ENCODE measurements at regions not wholly inside any gene's neighbourhood (a gene's known extent, or its start where the extent isn't known, plus 50 kb on each side); places are given as distances from the start of the nearest gene placed in this dataset.
"Not testable (repeated sequence)": the region's sequence is repeated elsewhere in the genome, so short reads cannot be mapped to it uniquely, and the experiment has no call there.

DNA sequence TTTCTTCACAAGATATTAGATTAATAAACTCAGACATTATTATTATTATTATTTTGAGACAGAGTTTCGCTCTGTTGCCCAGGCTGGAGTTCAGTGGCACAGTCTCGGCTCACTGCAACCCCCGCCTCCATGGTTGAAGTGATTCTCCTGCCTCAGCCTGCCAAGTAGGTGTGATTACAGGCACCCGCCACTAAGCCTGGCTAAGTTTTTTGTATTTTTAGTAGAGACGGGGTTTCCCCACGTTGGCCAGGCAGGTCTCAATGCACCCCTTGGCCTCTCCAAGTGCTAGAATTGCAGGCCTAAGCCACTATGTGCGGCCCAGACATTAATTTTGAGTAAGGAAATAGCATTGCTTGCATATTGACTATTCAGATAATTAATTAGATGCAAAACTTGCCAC, 554.9 kb upstream of the LRFN5 start:
- DNase-seq: no peak

DNA sequence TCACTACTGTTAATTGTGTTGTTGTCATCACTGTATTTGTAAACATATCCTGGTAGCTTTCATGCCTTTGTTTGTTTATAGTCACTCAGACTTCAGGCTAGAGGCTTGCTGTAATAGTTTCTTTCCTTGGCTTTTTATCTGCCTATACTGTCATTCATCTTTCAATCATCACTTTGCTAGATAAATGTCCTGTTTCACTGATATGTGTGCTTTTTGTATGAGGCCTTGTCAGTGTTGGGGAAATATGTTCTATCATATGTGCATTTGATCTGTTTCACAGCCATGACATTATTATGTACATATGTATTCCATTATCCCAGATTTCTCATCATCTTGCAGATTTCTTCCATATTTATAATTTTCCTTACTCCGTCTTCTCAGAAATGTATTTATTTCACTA, 558.9 kb upstream of the LRFN5 start:
- no peak for DNase-seq

DNA sequence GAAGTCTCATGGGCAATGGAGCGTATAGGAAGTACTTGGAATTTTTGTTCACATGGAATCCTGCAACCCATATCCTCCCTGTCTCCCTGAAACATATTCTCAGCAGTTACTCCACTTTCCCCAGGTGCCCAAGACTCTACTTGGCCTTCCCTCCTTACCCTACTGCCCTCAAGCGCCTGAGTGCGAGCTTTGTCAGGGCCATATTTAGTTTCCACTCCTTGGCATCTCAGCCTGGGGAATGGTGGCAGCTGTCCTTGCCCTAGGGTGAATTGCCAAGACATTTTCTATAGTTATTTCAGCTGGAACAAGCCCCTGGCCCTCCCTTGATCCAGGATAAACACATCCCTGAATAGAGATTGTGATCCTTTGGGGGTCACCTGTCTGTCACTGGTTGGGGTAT, 569.3 kb upstream of the LRFN5 start:
- no peak for DNase-seq

DNA sequence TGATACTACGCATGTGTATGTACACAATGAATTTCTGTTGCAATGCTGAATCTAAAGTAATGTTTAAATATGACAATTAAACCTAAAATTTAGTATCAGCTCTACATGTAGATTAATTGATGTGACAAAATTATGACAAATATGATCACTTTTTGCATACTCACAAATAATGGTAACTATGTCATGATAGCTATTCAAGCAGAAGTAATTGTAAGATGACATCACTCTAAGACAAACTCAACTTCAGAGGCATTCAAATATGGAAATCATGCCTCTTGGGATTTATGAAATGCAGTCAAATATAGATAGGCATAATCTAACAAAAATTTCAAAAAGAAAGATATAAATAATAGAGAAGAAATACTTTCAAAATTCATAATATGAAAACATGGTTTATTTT, 571.7 kb upstream of the LRFN5 start:
- DNase-seq: no peak

DNA sequence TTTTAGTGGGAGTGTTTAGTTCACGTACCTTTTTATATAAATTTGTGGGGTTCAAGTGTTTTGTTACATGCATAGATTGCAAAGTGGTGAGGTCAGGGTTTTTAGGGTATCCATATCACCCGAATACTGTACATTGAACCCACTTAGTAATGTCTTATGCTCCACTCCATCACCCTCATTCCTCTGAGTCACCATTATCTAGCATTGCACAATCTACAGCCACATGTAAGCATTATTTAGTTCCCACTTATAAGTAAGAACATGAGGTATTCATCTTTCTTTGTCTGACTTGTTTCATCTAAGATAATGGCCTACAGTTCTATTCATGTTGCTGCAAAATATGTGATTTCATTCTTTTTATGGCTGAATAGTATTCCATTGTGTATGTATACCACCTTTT, 583.7 kb upstream of the LRFN5 start:
- DNase-seq: no peak

DNA sequence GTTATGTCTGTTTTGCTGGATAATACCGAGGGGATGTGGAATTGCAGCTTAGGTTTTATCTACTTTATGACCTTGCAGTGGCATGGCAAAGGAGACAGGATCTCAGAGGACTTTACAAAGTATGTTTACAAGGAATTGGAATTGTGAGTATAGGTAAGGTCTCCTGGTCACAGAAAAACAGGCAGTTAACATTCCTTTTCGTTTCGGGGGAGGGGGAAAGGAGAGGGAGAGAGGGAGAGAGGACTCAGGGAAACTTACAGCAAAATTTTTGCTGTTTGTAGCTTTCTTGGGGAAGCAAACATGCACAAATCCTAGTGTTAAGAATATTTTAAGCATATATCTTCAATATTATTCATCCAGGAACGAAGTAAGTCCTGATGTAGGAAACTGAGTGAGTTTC, 590.5 kb upstream of the LRFN5 start:
- no peak for DNase-seq

DNA sequence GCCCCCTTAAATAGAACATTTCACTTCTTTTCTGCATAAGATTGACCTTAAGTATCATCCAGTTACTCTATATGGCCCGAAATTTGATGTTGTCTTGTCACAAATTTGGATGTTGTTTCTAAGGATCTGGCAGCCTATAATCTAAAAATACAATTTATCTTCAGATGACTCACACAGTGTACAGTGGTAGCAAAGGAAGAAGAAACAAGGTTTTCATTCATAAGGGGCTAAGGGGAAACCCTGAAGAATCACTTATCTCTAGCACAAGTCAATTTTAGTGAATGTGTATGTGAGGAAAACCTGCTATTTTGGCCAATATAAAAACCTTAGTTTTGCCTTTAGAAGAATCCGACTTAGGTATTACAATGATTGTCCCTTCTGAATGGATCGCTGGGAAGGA, 606.3 kb upstream of the LRFN5 start:
- no peak for DNase-seq

DNA sequence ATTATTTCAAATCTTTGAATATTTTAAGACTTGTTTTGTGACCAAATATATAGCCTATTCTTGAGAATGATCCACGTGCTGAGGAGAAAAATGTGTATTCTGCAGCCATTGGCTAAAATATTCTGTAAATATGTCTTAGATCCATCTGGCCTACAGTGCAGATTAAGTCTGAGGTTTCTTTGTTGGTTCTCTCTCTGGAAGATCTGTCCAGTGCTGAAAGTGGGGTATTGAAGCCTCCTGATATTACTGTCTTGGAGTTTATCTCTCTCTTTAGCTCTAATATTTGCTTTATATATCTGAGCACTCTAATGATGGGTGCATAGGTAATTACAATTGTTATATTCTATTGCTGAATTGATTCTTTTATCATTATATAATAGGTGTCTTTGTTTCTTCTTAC, 617.4 kb upstream of the LRFN5 start:
- DNase-seq: no peak

DNA sequence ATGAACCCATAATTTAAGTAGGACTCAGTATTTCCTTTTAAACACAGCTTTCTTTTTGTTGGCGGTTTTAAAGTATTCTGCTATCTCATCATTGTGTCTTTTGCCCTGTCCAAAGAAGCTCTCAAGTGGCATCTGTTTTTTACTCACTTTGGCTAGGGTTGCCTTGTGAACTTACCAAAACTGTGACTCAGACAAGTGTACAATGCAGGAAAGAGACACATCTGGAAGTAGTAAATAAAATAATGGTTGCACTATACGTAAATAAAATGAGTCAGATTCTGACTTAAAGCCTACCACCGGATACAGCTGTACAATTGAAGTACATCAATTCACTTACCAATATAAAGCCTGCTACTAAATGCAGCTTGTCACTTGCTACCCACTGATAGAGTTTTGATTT, 619.2 kb upstream of the LRFN5 start:
- DNase-seq: no peak

DNA sequence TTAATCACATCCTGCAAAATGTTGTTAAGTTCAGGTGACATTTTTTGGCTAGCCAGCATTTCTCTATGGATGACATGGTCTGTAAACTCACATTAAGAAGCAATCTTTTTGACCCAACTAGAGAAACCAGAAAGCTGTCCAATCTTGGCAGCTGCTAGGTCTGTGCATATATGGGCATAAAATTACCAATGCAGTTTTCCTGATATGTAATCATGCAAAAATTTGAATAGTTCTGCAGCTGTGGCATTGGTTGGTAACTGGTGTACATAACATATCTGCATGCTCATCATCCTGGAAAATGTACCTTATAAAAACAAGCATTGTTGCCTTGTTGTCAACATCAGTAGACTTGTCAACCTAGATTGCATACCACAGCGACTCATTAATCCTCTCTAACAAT, 620.0 kb upstream of the LRFN5 start:
- no peak for DNase-seq

DNA sequence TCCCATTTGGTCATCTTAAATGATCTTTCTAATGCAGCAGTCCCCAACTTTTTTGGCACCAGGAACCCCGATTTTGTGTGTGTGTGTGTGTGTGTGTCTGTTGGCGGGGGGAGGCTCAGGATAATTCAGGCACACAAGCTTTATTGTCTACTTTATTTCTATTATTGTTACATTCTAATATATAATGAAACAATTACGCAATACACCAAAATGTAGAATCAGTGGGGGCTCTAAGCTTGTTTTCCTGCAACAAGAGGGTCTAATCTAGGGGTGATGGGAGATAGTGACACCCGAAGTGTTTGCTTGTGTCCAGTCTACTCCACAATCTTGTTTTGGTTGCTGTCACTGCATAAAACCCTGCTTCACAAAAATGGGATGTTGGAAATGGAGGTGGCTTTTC, 621.1 kb upstream of the LRFN5 start:
- DNase-seq: no peak

DNA sequence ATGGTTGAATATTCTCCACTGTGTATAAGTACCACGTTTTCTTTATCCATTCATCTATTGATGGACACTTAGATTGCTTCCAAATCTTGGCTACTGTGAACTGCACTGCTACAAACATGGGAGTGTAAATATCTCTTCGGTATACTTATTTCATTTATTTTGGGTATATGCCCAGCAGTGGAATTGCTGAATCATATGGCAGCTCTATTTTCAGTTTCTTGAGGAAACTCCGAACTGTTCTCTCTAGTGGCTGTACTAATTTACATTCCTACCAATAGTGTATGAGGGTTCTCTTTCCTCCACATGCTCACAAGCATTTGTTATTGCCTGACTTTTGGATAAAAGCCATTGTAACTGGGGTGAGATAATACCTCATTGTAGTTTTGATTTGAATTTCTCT, 623.1 kb upstream of the LRFN5 start:
- no peak for DNase-seq

DNA sequence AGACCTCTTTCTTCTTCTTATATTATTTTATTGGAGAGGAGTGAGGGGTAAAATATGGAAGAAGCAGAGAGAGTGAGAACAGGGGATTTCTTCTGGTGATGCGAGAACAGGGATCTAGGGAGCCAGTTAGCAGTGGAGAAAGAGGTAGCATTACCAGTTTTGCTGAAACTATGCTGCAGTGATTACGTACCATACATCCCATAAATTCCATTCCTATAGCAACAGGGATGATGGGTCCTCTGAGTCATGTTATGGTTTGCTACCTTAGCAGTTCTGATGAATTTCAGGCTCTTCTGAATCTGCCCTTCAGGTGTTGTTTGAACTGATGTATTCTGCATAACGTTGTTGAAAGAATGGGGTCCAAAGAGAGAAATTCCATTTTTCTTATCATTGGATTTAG, 625.4 kb upstream of the LRFN5 start:
- no peak for DNase-seq

DNA sequence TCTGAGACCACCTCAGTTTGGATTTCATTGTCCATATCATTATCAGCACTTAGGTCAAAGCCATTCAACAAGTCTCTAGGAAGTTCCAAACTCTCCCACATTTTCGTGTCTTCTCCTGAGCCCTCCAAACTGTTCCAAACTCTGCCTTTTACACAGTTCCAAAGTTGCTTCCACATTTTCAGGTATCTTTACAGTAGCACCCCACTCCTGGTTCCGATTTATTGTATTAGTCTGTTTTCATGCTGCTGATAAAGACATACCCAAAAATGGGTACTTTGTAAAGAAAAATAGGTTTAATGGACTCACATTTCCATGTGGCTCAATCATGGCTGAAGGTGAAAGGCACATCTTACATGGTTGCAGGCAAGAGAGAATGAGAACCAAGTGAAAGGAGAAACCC, 646.4 kb upstream of the LRFN5 start:
- DNase-seq: not testable (repeated sequence)

DNA sequence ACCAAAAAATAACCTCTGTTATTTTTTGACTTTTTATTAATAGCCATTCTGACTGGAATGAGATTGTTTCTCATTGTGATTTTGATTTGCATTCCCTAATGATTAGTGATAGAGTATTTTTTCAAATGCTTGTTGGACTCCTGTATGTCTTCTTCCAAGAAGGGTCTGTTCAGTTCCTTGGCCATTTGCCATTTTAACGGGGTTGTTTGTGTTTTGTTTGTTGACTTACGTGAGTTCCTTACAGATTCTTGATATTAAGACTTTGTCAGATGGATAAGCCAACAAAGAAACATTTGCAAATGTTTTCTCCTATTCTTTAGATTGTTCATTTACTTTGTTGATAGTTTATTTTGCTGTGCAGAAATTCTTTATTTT, 651.6 kb upstream of the LRFN5 start:
- DNase-seq: no peak

DNA sequence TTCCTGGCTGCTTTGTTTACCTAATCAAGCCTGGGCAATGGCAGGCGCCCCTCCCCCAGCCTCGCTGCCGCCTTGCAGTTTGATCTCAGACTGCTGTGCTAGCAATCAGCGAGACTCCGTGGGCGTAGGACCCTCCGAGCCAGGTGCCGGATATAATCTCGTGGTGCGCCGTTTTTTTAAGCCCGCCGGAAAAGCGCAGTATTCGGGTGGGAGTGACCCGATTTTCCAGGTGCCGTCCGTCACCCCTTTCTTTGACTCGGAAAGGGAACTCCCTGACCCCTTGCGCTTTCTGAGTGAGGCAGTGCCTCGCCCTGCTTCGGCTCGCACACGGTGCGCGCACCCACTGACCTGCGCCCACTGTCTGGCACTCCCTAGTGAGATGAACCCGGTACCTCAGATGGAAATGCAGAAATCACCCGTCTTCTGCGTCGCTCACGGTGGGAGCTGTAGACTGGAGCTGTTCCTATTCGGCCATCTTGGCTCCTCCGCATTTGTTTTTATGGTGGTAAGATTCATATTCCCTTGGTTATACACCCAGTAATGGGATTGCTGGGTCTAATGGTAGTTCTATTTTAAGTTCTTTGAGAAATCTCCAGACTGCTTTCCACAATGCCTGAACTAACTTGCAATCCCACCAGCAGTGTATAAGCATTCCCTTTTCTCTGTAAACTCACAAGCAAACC, 652.1 kb upstream of the LRFN5 start:
- not testable (repeated sequence) for DNase-seq

DNA sequence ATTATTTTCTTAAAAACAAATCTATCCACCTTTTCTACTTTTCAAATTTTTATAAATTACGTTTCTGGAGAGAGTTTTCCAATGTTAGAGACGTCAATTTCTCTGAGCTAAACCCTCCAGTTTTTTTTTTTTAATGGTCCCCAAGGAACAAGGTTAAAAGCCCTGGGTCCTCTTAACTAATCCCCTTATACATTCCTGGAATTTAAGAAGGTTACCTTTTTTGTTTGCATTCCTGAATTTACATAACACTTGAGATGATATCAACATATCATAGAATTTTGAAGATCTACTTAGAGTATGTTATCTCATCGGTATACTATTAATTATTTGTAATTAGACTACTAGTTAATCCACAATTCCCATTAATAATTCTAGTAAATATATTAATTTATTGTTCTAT, 662.2 kb upstream of the LRFN5 start:
- DNase-seq: no peak

DNA sequence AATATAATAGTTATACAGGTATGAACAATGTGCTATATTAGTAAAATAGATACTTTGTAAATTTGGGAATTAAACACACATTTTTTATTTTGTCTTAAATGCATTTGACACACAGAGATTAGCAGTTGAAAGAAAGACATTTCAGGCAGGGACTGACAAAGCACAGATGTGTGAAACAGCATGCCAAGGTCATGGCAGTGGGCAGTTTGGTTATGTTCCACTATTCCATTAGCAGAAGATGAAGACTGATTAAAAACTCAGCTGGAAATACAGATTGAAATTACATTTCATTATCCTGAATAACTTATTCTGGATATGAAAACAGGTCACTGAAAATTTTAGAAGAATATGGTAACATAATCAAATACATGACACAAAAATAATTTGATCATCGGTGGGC, 669.8 kb upstream of the LRFN5 start:
- no peak for DNase-seq

DNA sequence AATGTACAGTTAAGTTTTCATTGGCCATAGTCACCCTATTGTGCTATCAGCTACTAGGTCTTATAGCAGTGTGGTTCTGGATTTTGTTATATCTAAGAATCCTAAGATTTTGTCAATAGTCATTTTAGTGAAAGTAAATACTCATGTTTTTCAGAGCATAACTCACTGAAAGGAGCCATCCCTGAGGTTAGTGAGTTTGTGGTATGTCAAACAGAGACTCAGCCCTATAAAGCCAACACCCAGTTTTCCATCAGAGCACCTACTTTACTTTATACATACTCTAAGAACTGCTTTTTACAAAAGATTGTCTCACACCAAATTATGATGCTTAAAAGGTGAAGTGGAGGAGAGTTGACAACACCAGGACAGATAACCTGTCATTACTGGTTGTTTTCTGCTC, 686.3 kb upstream of the LRFN5 start:
- DNase-seq: no peak

DNA sequence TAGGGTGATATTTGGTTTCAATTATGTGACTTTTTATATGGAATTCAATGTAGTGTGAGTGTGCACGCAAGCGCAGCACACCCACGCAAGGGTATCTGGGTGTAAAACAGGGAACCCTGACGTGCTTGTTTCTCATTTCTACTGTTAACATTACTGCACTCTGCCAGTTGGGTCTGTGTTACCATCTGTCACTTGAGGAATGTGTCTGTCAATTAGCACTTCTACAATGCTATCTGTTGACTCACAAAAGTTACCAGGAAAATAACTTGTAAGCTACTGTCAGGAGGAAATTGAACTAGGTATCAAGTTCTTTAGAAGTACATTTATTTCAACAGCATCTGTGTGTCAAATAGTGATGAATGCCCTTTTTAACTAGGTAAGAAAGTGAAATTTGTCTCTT, 695.5 kb upstream of the LRFN5 start:
- DNase-seq: no peak

DNA sequence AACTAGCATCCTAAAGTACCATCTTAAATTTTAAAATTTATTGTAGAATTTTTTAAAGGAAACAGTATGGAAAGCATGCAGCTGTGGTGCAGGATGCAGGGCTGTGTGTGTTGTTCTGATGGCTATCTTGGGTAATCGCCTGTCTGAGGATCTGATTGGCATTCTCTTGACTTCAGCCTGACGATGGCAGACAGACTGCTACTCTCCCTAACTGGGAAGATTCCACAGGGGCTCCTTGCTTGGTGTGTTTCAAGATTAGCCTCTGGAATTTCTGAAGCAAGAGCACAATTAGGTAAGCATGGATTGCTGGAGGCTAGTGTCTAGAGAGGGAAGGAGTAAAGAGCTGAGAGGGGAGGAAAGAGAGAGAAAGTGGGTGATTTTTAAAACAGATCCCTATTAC, 696.8 kb upstream of the LRFN5 start:
- no peak for DNase-seq

DNA sequence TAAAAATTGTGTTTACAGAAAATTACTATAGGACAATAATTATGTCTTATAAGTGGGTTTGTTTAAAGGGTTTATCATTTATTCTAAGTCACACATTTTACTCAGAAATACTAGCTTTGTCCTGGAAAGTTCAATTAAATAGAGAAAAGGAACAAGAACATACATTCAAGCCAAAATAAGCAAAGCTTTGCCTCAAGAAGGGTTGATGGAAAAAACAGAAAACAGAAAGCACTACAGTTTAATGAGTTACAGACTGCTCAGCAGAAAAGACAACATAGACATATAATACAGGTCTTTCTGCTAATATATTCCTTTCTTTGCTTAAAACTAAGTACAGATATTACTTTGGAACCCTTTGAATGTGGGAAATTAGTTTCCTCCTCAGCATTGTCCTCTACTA, 703.0 kb upstream of the LRFN5 start:
- DNase-seq: no peak

DNA sequence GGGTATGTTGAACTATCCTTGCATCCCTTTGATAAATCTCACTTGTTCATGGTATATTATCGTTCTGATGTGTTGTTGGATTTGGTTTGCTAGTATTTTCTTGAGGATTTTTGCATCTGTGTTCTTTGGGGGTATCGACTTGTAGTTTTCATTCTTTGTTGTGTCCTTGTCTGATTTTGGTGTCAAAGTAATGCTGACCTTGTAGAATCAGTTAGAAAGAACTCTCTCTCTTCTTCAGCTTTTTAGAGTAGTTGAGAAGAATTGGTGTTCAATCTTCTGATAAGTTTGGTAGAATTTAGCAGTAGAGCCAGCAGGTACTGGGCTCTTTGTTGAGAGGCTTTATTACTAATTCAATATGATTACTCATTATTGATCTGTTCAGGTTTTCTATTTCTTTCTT, 707.2 kb upstream of the LRFN5 start:
- DNase-seq: no peak

DNA sequence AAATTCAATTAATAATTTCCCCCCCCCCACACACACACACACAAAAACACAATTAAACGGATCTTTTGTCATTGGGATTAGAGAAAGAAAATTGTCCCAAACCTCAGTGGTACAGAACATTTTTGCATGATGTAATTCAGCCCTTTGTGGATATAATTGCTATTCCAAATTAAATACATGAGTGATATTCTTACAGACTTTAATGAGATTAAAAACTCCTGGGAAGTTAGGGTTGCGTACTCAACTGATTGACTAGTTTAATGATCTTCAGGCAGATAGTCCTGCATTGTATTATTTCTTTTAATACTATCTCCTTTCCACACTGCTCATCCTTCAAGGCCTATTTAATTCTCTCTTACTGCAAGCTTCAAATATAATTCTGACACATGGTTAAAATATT, 711.8 kb upstream of the LRFN5 start:
- DNase-seq: no peak

DNA sequence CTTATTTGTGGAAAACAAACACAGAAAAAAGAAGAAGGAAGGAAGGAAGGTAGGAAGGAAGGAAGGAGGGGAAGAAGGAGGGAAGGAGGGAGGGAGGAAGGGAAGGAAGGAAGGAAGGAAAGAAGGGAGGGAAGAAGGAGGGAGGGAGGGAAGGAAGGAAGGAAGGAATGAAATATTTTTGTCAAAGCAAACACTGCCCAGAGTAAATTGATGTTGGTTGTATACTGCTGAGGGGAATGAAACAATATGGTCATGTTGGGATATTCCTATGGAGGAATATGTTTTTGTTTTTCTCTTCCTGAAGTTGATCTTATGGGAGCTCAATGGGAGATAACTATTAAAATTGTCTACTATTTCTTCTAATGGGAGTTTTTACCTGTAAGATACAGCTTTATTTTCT, 717.5 kb upstream of the LRFN5 start:
- no peak for DNase-seq

DNA sequence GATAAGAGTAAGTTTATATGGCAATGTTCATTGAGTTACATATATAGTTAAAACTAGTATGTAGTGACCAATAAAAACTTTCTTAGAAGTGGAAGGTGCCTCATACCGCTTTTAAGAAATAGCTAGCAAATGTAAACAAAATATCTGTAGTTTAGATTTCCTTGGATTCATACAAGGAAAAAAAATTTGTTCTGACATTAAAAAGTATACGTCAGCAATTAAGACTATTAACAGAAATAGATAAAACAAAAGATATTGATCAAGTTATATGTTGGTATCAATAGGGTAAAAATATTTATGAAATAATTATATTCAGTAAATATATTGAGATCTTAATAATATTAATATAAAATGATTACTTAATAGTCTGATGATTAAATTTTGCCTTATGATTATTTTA, 718.8 kb upstream of the LRFN5 start:
- no peak for DNase-seq

Data from DMS153 (cell line).